Epithelial cell of esophagus (primary cell): ENCODE measurements at regions not wholly inside any gene's neighbourhood (a gene's known extent, or its start where the extent isn't known, plus 50 kb on each side); places are given as distances from the start of the nearest gene placed in this dataset.
A peak's percentile ranks its signal among the peaks of the same experiment; 100 is the strongest.
"Not testable (repeated sequence)": the region's sequence is repeated elsewhere in the genome, so short reads cannot be mapped to it uniquely, and the experiment has no call there.

Experiments
- DNase-seq: peaks from one replicate; pipeline ENCODE4 v3.0.0; 2010; ENCODE audit warnings: low read depth
- H3K4me3 ChIP-seq: 2 replicates; pipeline ENCODE4 v1.5.1; 2011; ENCODE audit warnings: mild to moderate bottlenecking, low read length, control low read depth
- TF ChIP-seq, protein P1 (sequence below): IDR thresholded peaks from 2 replicates; pipeline ENCODE4 v1.5.1; 2011; ENCODE audit warnings: low read depth, mild to moderate bottlenecking, low read length, control low read depth, inconsistent platforms; ENCODE audit not compliant: insufficient read depth; ENCODE audit errors: missing control alignments

DNA sequence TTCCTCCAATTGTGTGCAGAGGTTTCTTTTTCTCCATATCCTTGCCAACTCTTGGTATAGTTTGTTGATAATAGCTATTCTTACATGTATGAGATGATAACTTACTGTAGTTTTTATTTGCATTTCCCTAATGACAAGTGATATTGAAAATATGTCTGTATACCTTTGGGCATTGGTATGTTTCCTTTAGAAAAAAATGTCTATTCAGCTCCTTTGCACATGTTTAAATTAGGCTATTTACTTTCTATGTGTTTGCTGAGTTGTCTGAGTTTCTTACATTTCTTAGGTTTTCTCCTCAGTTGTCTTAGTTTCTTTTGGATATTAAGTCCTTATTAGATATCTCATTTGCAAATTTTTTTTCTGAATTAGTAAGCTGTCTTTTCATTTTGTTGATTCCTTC lies 487.3 kb upstream of the EPHA5 start:
- no peak overlapping the region for H3K4me3 ChIP-seq
- DNase-seq, result no peak
- TF ChIP-seq, protein P1, sequence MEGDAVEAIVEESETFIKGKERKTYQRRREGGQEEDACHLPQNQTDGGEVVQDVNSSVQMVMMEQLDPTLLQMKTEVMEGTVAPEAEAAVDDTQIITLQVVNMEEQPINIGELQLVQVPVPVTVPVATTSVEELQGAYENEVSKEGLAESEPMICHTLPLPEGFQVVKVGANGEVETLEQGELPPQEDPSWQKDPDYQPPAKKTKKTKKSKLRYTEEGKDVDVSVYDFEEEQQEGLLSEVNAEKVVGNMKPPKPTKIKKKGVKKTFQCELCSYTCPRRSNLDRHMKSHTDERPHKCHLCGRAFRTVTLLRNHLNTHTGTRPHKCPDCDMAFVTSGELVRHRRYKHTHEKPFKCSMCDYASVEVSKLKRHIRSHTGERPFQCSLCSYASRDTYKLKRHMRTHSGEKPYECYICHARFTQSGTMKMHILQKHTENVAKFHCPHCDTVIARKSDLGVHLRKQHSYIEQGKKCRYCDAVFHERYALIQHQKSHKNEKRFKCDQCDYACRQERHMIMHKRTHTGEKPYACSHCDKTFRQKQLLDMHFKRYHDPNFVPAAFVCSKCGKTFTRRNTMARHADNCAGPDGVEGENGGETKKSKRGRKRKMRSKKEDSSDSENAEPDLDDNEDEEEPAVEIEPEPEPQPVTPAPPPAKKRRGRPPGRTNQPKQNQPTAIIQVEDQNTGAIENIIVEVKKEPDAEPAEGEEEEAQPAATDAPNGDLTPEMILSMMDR, result no peak

DNA sequence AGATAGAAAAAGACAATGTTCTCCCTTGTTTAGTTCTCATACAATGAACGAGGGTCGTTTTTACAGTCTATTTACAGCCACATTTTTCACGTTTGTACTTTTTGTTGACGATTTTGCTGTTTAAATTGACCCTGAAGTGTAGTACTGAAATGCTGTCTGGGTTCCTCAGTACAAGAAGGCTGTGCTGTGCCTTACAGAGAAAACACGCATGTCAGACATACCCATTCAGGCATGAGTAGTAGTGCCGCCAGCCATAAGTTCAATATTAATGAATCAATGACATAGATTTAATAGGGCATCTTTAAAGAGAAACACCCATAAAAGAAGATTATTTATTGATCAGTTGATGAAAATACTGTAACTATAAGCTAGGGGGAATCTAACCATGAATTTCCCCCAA lies 459.8 kb upstream of the EPHA5 start:
- no peak overlapping the region for H3K4me3 ChIP-seq
- peak; percentile 6 for DNase-seq
- TF ChIP-seq, protein P1, result no peak

DNA sequence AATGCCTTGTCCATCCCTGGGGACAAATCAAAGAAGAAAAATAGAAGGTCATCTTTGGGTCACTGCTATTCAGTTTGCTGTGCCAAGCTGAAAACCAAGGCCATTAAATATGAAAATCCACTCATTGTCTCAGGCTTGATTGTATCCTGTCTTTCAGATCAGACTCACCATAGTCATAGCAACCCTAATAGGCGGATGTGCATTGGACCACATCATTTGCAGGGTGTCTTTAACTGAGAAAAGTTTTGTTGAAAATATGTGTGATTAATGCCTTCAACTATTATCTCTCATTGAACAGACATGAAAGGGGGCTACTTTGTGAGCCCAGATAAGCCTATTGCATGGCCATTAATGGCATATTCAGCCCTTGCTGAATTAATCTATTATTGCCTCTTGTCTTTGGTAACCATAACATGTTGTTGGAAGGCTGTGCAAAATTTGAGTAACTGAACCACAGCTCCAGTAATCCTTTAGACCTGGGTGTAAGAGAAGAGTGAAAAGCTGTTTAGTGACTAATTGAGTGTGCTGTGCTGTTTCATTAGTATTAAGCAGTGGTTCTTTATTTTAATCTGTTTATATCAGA lies 453.6 kb upstream of the EPHA5 start:
- TF ChIP-seq, protein P1, result no peak
- DNase-seq, result no peak

DNA sequence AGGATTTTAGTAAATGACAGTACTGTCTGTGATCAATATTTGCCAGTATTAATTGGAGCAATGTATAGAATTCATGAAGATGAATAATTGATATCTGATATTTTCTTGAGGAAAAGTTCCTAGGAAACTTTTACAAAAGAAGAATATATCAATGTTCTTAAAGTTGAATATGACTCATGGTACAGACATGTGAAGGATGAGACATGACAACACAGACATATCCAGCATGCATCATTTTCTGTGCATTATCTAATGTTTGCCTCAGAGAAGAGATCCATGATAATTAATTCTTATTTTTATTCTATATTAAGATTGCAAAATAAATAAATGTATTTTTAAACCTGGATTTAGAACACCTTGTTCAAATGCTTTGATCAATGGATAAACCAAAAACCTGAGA lies 452.9 kb upstream of the EPHA5 start:
- DNase-seq, result peak; percentile 34
- TF ChIP-seq, protein P1, result no peak

More for the DNA sequence above, 453.6 kb upstream of the EPHA5 start:
- no peak overlapping the region for H3K4me3 ChIP-seq

DNA sequence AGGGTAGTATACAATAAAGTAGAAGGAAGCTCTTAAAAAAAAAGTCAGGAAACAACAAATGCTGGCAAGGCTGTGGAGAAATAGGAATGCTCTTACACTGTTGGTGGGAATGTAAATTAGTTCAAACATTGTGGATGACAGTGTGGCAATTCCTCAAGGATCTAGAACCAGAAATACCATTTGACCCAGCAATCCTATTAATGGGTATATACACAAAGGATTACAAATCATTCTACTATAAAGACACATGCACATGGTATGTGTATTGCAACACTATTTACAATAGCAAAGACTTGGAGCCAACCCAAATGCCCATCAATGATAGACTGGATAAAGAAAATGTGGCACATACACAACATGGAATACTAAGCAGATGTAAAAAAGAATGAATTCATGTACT lies 444.9 kb upstream of the EPHA5 start:
- not testable (repeated sequence) for H3K4me3 ChIP-seq
- DNase-seq, result peak; percentile 24

More for the DNA sequence above, 452.9 kb upstream of the EPHA5 start:
- no peak overlapping the region for H3K4me3 ChIP-seq

DNA sequence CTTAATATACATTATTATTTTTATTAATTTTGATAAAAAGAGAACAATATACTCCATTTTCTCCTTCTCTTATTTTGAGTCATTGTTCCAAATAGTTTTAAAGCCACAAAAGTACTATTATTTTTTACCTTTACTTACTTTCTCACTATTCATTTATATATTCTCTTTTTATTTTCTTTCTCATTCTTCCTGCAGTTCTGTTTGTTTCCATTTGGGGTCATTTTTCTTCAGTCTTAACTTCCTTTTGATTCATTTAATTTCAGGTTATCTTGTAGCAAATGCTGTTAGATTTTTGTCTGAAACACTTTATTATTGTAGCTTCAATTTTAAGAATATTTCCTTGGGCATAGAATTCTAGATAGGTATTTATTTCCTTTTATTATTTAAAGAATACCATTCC lies 438.6 kb upstream of the EPHA5 start:
- H3K4me3 ChIP-seq, result no peak overlapping the region
- TF ChIP-seq, protein P1, result no peak
- DNase-seq, result no peak

DNA sequence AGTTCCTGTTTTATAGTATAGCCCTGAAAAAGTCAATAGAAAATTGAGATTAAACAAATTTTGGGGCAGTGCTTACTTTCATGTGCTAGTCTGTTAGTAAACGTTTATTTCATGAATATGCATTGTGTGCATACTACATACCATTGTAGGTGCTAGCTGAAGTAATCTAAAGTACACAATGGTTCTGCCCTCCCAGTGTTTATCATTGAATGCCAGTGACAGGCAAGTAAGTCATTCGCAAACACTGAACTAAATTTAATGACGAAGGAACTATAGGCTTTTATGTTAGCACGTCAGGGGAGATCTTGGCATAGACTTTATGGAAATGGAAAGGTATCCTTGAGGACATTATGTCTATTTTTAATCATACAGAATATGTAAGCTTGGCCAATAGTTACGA lies 426.9 kb upstream of the EPHA5 start:
- peak; percentile 2 for DNase-seq
- H3K4me3 ChIP-seq, result no peak overlapping the region
- TF ChIP-seq, protein P1, result no peak
